Prostate gland (tissue), 2 donors: ENCODE measurements at regions not wholly inside any gene's neighbourhood (a gene's known extent, or its start where the extent isn't known, plus 50 kb on each side); places are given as distances from the start of the nearest gene placed in this dataset.

Experiments
- DNase-seq: peaks from one replicate; pipeline ENCODE4 v3.0.0-alpha.2; 2019; ENCODE audit warnings: low spot score
- H3K27ac ChIP-seq, 2 donors: fragments of 200-600 bp; sonication (generic); 2 replicates each; pipeline ENCODE4 v1.5.1; 2017 to 2019
- H3K27me3 ChIP-seq: fragments of 200-600 bp; sonication (generic); replicated peaks from 2 replicates; pipeline ENCODE4 v1.5.1; 2019; ENCODE audit not compliant: insufficient read depth
- H3K36me3 ChIP-seq, 2 donors: fragments of 200-600 bp; sonication (generic); 1 replicate in 1 of 2; 2 replicates in 1 of 2; pipeline versions ENCODE4 v1.5.1 to v1.8.1; 2017 to 2019
- H3K4me1 ChIP-seq: fragments of 200-600 bp; sonication (generic); replicated peaks from 2 replicates; pipeline ENCODE4 v1.5.1; 2019
- H3K4me3 ChIP-seq, 2 donors: fragments of 200-600 bp; sonication (generic); 2 replicates each; pipeline ENCODE4 v1.5.1; 2017 to 2019
- H3K9me3 ChIP-seq: fragments of 200-600 bp; sonication (generic); 2 replicates; pipeline ENCODE4 v1.5.1; 2017
- CTCF ChIP-seq, 4 experiments: fragments of 200-600 bp in 2 of 4; fragments of 450-650 bp in 2 of 4; sonication (generic) in 2 of 4; IDR thresholded peaks; 1 replicate in 3 of 4; 2 replicates in 1 of 4; pipeline ENCODE4 v1.5.1; 2016 to 2019; ENCODE audit warnings: antibody characterized with exemption in 4 of 4, mild to moderate bottlenecking in 2 of 4, moderate library complexity in 2 of 4
- POLR2A ChIP-seq: fragments of 450-650 bp; IDR thresholded peaks from one replicate; pipeline ENCODE4 v1.6.1; 2016; ENCODE audit warnings: antibody characterized with exemption, mild to moderate bottlenecking
- POLR2AphosphoS5 ChIP-seq: sonication (generic); formaldehyde crosslinking; IDR thresholded peaks from one replicate; pipeline ENCODE4 v1.6.1; 2017; ENCODE audit warnings: antibody characterized with exemption
- WGBS: methylation state at CpG from one replicate; pipeline ENCODE4 v1.1.5; 2018; 5-methylcytosine and 5-hydroxymethylcytosine counted together
- intact Hi-C: fragments of 100-400 bp; cut with DNase I; formaldehyde crosslinking; loops from one replicate; pipeline ENCODE4 v1.14.2; 2022

GRCh38 chr6:27183060-27183832 lies 64.3 kb upstream of the PRSS16 start:
- Histone ChIP-seq H3K27ac (no peak overlapping the region), H3K36me3 (no peaks in the 10 kb centered on the region), H3K4me3 (no peak overlapping the region), H3K4me1 (no peaks in the 10 kb centered on the region), H3K27me3 (no peaks in the 10 kb centered on the region), H3K9me3 (no peaks in the 10 kb centered on the region)
- WGBS = 82% methylated on average over 9 of the region's 9 CpGs
- TF ChIP-seq CTCF (IDR thresholded peaks at IDR 0.05) (no peak), POLR2A (no peak), POLR2AphosphoS5 (no peak)
- intact Hi-C loops = no loop called here
- no peak for DNase-seq

- Histone ChIP-seq H3K4me3 (peak overlapping the region; percentile 34 to 51), H3K4me1 (no peaks in the 10 kb centered on the region), H3K9me3 (no peaks in the 10 kb centered on the region), H3K27me3 (no peaks in the 10 kb centered on the region), H3K27ac (peak overlapping the region; percentile 76 to 79), H3K36me3 (no peaks in the 10 kb centered on the region)
- TF ChIP-seq POLR2A (no peak), POLR2AphosphoS5 (no peak), CTCF (IDR thresholded peaks at IDR 0.05) (no peak)
- 8% methylated on average over 13 of the region's 13 CpGs for WGBS
- DNase-seq = peak; percentile 14
- intact Hi-C loops = no loop called here
Measured at GRCh38 chr6:27187231-27188060, 60.1 kb upstream of the PRSS16 start.

GRCh38 chr6:27188061-27188884 lies 59.2 kb upstream of the PRSS16 start:
- peak overlapping the region; percentile 76 to 79 for H3K27ac ChIP-seq
- WGBS = under 1% methylated on average over 33 of the region's 33 CpGs
- no peaks in the 10 kb centered on the region for H3K4me1 ChIP-seq
- peak; percentile 53 for DNase-seq
- no peaks in the 10 kb centered on the region for H3K36me3 ChIP-seq
- peak overlapping the region; percentile 34 to 51 for H3K4me3 ChIP-seq
- TF ChIP-seq CTCF (IDR thresholded peaks at IDR 0.05) = no peak
- peak; percentile 45 for TF ChIP-seq POLR2A
- no peaks in the 10 kb centered on the region for H3K9me3 ChIP-seq
- intact Hi-C loops = no loop called here
- no peaks in the 10 kb centered on the region for H3K27me3 ChIP-seq

GRCh38 chr6:27188885-27189418 lies 58.5 kb upstream of the PRSS16 start:
- Histone ChIP-seq H3K27ac (peak overlapping the region; percentile 76 to 79), H3K36me3 (no peaks in the 10 kb centered on the region), H3K9me3 (no peaks in the 10 kb centered on the region), H3K27me3 (no peaks in the 10 kb centered on the region), H3K4me1 (no peaks in the 10 kb centered on the region), H3K4me3 (peak overlapping the region; percentile 34 to 51)
- peak; percentile 70 for TF ChIP-seq POLR2AphosphoS5
- no peak for TF ChIP-seq POLR2A
- TF ChIP-seq CTCF (IDR thresholded peaks at IDR 0.05) = peak; percentile 45 to 83 (median 76)
- intact Hi-C loops = no loop called here
- 16% methylated on average over 10 of the region's 10 CpGs for WGBS
- DNase-seq = peak; percentile 72
